ENCODE measurements at regions not wholly inside any gene's neighbourhood (a gene's known extent, or its start where the extent isn't known, plus 50 kb on each side); places are given as distances from the start of the nearest gene placed in this dataset.
"Not testable (repeated sequence)": the region's sequence is repeated elsewhere in the genome, so short reads cannot be mapped to it uniquely, and the experiment has no call there.

- no peak for DNase-seq
Measured at GRCh38 chr11:103585911-103586310, 450.5 kb upstream of the DDI1 start.

GRCh38 chr11:103586756-103587155, 449.7 kb upstream of the DDI1 start:
- DNase-seq, result peak; percentile 31

DNA sequence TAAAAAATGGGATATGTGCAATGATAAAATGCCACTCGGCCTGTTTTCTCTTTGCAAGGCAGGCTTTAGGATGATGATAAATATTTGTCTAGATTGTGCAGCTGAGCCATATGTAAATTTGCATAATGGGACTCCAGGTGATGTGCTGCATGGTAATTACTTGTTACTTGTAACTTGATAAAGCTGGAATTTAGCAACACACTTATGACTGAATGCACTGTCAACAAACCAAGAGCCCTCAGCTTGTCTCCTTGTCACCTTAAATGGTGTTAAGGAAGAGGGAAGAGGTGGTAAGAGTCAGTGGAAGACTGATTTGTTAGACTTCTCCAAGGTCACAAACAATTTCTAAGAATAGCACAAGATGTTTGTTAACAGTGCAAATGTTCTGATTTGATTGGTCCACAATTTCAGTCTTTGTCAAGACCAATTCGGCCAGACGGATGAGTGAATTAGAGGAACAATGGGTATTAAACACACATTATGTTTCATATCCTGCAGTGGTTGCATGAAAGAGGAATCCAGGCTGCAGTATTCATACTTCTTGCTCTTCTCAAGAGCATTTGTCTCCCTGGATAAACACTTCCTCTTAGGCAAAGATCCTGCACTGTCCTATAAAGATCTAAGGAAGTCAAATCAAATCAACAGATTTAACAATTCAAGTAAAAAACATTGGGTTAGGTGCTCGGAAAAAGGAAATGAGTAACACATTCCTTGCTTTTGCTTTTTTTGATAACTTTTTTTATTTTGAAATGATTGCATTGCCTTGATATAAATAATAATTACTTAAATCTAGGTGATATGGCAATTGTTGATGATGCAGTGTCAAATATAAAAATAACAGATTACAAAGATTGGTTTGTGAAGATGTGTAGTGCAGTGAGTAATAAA, 448.3 kb upstream of the DDI1 start:
- peak; percentile 81 for DNase-seq

DNA sequence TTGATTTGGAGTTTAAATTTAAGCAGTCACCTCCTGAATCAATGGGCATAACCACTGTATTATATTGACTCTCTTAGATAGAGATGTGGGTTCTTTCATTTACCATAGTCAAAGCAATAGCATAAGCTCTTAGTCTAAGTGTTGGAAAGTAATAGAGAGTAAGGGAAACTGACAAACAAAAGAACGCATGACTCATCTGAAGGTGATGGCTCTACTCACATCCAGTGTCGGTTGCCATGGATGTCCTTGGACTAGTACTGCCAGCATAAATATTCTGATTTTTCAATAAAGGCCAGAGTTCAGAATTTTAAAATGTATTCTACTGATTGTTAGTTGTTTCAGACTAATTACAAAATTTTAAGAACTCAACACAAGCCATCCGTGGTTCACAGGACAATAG, 444.9 kb upstream of the DDI1 start:
- DNase-seq, result no peak

- no peak for DNase-seq
Measured at GRCh38 chr11:103594283-103594682, 442.2 kb upstream of the DDI1 start.

DNA sequence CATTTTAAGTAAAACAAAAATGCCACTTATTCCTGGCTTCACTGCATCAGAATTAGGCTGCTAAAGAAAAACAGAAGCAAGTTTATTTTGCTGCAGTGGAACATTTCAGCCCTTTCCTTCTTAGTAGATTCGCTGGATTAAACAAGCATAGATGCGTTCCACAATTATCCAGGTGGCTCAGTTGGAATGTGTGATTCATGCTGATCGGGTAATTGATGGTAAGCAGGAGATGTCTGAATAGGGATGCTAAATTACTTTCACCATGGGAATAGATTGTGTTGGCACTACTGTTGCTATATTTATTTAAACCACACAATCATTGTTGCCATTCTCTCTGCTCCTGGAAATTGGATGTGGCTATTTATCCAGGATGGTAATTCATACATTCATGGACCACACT, 440.1 kb upstream of the DDI1 start:
- no peak for DNase-seq

DNA sequence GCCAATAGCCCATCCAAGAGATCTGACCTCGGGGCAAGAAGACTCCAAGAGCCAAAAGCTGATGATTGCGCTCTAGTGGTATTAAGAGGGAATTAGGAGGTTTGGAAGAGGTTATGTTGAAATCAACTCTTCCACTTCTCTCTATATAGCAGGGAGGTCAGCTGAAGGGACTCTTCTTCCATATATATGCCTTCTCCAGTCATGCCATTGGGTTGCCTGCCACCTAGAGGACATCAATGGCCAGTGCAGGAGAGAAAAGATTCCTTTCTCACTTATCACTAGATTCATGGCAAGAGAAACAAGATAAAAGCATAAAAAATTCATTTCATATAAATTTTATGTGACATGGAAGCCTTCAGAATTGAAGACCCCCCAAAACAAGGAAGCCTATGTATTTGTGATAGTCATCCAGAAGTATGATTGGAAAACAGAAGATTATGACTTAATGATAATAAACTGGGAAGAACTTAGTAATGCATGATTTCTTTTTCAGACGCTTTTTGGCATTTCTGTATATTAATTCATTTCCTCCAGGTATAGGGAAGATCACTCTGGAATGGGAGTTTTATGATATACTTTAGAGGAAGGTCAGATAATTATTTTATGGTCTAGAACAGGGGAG, 435.1 kb upstream of the DDI1 start:
- DNase-seq, result peak; percentile 58

DNA sequence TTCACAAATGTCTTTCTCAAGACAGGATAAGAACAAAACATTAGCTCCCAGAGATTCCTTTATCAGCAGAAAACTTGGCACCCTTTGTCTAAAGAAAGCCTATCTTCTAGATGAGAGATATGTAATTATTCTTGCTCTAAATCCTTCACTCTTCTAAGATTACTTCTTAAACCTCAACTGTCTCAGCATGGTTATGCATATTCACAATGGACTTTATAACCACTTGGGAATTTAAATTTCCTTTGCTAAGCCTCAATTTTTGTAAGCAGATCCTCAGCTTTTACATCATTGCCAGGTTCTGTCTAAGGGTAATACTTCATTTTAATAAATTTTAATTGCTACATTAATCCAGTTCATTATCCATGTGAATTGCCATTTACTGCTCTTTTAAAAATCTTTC, 433.6 kb upstream of the DDI1 start:
- DNase-seq, result no peak

DNA sequence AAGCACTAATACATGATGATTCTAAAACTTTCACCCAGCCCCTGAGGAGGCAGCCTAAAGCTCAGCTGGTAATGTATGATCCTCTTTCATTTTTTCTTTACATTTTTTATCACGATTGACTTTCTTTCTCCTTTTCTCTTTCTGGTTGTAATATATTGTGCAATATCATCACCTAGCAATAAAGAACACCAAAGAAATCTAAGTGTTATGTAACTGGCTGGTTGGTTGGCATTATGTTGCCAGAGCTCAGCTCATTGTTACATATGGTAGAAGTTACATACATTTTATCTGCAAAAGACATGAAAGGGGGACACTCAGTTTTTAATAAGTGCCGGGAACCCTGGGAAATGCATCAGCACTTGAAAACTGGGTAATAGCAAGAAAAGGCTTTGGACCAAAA, 432.1 kb upstream of the DDI1 start:
- DNase-seq, result no peak

DNA sequence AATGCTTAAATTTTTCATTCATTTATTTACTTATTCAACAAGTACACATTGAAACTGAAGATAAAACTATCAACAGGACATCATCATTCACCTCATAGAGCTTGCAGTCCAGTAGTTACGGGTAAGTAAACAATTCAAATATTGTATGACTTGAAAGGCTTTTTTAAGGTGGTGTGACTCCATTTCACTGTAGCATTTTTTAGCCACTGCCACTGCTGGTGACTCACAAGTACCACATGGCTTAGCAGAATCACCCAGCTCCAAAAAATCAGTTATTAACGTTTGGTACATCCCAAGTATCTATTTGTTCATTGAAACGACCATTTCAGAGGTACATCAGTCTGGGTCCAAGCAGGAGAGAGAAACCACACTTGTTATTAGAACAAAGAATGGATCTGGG, 427.9 kb upstream of the DDI1 start:
- no peak for DNase-seq

DNA sequence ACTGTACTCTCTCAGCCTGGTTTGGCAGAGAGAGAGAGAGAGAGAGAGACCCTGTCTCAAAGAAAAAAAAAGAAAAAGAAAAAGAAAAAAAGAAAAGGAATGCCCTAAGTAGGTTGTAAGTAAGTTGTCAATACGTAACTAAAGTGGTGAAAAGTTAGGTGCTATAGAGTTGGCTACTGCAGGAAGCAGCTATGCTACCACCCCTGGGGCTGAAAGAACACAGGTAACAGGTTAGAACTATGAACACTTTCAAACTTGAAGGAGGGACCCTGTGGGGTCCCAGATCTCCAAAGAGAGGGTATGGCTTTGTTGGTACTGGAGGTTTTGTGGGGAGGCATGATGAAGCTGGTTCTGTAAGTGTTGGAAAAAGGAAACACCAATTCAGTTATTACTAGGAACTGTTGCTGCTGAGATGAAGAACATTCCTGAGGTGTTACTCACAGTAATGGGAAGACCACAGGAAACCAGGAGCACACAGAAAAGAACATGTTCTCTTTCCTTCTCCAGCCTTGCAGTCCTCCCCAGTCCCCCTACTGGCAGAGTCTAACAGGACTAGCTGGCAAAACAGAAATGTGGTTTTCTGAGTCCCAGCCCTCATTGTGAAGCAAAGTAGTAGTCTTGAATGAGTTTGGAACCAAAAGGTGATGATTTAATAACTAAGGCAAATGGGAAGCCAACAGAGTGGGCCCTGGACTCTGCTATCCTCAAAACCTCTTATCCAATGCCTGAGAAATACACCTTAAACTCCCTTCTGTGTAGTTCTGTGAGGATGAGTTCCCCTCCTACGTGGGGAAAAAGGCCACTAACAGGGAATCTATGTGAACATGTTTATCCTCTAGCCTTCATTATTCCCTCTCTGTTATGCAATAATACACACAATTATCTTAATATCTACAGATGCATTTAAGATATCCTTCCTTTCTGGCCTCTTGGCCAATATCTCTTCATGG, 427.0 kb upstream of the DDI1 start:
- no peak for DNase-seq

- no peak for DNase-seq
Measured at GRCh38 chr11:103610435-103610834, 426.0 kb upstream of the DDI1 start.

DNA sequence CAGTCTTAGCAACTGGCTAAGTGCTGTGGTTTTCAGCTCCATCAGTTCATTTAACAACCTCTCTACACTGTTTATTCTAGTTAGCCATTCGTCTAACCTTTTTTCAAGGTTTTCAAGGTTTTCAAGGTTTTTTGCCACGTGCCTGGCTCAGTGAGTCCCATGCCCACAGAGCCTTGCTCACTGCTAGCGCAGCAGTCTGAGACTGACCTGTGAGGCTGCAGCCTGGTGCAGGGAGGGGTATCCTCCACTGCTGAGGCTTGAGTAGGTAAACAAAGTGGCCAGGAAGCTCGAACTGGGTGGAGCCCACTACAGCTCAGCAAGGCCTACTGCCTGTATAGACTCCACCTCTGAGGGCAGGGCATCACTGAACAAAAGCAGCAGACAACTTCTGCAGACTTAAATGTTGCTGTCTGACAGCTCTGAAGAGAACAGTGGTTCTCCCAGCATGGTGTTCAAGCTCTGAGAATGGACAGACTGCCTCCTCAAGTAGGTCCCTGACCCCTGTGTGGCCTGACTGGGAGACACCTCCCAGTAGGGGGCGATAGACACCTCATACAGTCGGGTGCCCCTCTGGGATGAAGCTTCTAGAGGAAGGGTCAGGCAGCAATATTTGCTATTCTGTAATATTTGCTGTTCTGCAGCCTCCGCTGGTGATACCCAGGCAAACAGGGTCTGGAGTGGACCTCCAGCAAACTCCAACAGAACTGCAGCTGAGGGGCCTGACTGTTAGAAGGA, 424.7 kb upstream of the DDI1 start:
- DNase-seq, result not testable (repeated sequence)

GRCh38 chr11:103612451-103612850, 424.0 kb upstream of the DDI1 start:
- DNase-seq, result not testable (repeated sequence)

GRCh38 chr11:103616586-103616985, 419.9 kb upstream of the DDI1 start:
- not testable (repeated sequence) for DNase-seq

GRCh38 chr11:103618528-103618927, 417.9 kb upstream of the DDI1 start:
- no peak for DNase-seq

DNA sequence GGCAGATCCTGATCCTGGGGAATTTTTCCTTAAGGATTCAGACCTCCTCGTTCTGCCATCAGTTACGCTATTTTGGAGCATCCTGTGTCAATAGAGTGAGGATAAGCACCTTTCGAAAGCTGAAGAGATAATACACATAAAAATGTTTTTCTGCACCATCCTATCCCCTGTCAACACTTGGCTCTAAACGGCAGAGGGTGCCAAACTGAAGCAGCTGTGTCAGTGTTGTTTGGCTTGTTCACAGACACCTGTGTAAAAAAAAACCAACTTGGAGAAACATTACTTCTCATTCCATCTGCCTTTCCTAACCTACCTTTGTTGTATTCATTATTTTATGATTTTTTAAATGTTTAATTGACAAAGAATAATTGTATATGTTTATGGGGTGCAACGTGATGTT, 417.0 kb upstream of the DDI1 start:
- peak; percentile 62 for DNase-seq

GRCh38 chr11:103619938-103620337, 416.5 kb upstream of the DDI1 start:
- DNase-seq, result peak; percentile 18

- DNase-seq, result no peak
Measured at GRCh38 chr11:103622296-103622695, 414.1 kb upstream of the DDI1 start.

GRCh38 chr11:103623933-103624332, 412.5 kb upstream of the DDI1 start:
- DNase-seq, result no peak

- DNase-seq, result no peak
Measured at GRCh38 chr11:103624708-103625623, 411.5 kb upstream of the DDI1 start.

GRCh38 chr11:103625624-103625965, 410.8 kb upstream of the DDI1 start:
- DNase-seq, result no peak

Measured in NCI-H510A treated with DMSO at 0.1 percent for 48 hours (cell line).